ENCODE measurements at regions not wholly inside any gene's neighbourhood (a gene's known extent, or its start where the extent isn't known, plus 50 kb on each side); places are given as distances from the start of the nearest gene placed in this dataset.

- TF ChIP-seq REST (IDR thresholded peaks at IDR 0.05; ENCODE audit: insufficient read depth in 1 of 2, low read depth in 2 of 2, low read length in 2 of 2) (no peak), SIN3A (IDR thresholded peaks at IDR 0.05; ENCODE audit: borderline replicate concordance, insufficient read depth, low read length) (no peak), POLR2AphosphoS5 (IDR thresholded peaks at IDR 0.05; ENCODE audit: low read depth, low read length) (no peak), TAF1 (IDR thresholded peaks at IDR 0.05; ENCODE audit: borderline replicate concordance, insufficient read depth, low read length) (no peak), FOXP2 (optimal IDR thresholded peaks at IDR 0.05; ENCODE audit: borderline replicate concordance, extremely low read depth, extremely low read length, insufficient read depth) (no peak)
These were observed 913.9 kb upstream of the NR2F2 start for GRCh38 chr15:95416576-95416975.

Data from PFSK-1 (cell line).